ENCODE measurements at regions not wholly inside any gene's neighbourhood (a gene's known extent, or its start where the extent isn't known, plus 50 kb on each side); places are given as distances from the start of the nearest gene placed in this dataset. TPM values are rescaled to one million over a fixed set of nuclear protein-coding genes. Genes with fewer than 3 reads are reported as not detected.
A peak's percentile ranks its signal among the peaks of the same experiment; 100 is the strongest.

Small RNAs in the stretch of these regions (small RNA-seq; reads per million reads assigned to genes)
- gene MIR873 (28.6 reads per million, percentile 97 among the genes with 10 or more reads in this experiment), gene MIR876 (2.3 reads per million, percentile 84 among the genes with 10 or more reads in this experiment), gene RNA5SP281 (not detected)

All from frontal cortex (tissue), 1 donor.